ENCODE measurements at regions not wholly inside any gene's neighbourhood (a gene's known extent, or its start where the extent isn't known, plus 50 kb on each side); places are given as distances from the start of the nearest gene placed in this dataset.

GRCh38 chr7:115297656-115298055 lies 375.8 kb downstream of the MDFIC start:
- TF ChIP-seq CTCF (IDR thresholded peaks at IDR 0.05) (no peak), POLR2A (IDR thresholded peaks at IDR 0.05) (no peak)
